RWPE1 (cell line): ENCODE measurements at regions not wholly inside any gene's neighbourhood (a gene's known extent, or its start where the extent isn't known, plus 50 kb on each side); places are given as distances from the start of the nearest gene placed in this dataset.
A peak's percentile ranks its signal among the peaks of the same experiment; 100 is the strongest.

Source experiments
- CTCF ChIA-PET: fragments of 350-600 bp; sonication (Branson Sonifier 250); formaldehyde crosslinking; extraction: SDS; loops from one replicate; lab custom pipeline; 2021; lab: Yijun Ruan, JAX
- POLR2A ChIA-PET: fragments of 400-600 bp; formaldehyde crosslinking; extraction: SDS; loops from one replicate; lab custom pipeline; 2020; ENCODE audit warnings: antibody characterized with exemption; ENCODE audit not compliant: low non-redundant PET; lab: Yijun Ruan, JAX
- DNase-seq: peaks from one replicate; pipeline ENCODE4 v3.0.0; 2012; ENCODE audit warnings: low spot score
- H3K27ac ChIP-seq: fragments of 450-650 bp; 2 replicates; pipeline ENCODE4 v1.5.1; 2017
- CTCF ChIP-seq: fragments of 450-650 bp; conservative IDR thresholded peaks from 2 replicates; pipeline ENCODE4 v1.5.1; 2017; ENCODE audit warnings: low read depth, mild to moderate bottlenecking

- CTCF ChIA-PET = no interaction called here
- no peak for TF ChIP-seq CTCF
- POLR2A ChIA-PET = no interaction called here
These were observed 90.1 kb downstream of the DRD1 start for GRCh38 chr5:175353926-175354325.

GRCh38 chr5:175351897-175352590 lies 91.9 kb downstream of the DRD1 start:
- POLR2A ChIA-PET = no interaction called here
- H3K27ac ChIP-seq = no peak overlapping the region
- no peak for TF ChIP-seq CTCF
- no peak for DNase-seq
- CTCF ChIA-PET = no interaction called here

More at GRCh38 chr5:175353926-175354325, 90.1 kb downstream of the DRD1 start:
- DNase-seq = no peak
- H3K27ac ChIP-seq = no peak overlapping the region

- POLR2A ChIA-PET = no interaction called here
- H3K27ac ChIP-seq = no peak overlapping the region
- DNase-seq = no peak
- CTCF ChIA-PET = interaction anchor here (0.6 kb wide), 1 partner anchor 88 kb away, joined by 6 read pairs; no protein-coding TSS in a partner anchor
- TF ChIP-seq CTCF = no peak
These were observed 92.9 kb downstream of the DRD1 start for GRCh38 chr5:175351126-175351525.

GRCh38 chr5:175347931-175348330 lies 96.1 kb downstream of the DRD1 start:
- ChIA-PET POLR2A (no interaction called here), CTCF (no interaction called here)
- no peak overlapping the region for H3K27ac ChIP-seq
- no peak for TF ChIP-seq CTCF
- DNase-seq = no peak

GRCh38 chr5:175347027-175347426 lies 97.0 kb downstream of the DRD1 start:
- TF ChIP-seq CTCF = no peak
- ChIA-PET CTCF (no interaction called here), POLR2A (no interaction called here)
- peak; percentile 82 for DNase-seq
- no peak overlapping the region for H3K27ac ChIP-seq

- ChIA-PET POLR2A (no interaction called here), CTCF (interaction anchor here (0.9 kb wide), 1 partner anchor 120 kb away, joined by 3 read pairs; no protein-coding TSS in a partner anchor)
- peak overlapping the region; percentile 31; the same call in 1 of the 2 replicates for H3K27ac ChIP-seq
- TF ChIP-seq CTCF = no peak
- DNase-seq = peak; percentile 51
These were observed 99.4 kb downstream of the DRD1 start for GRCh38 chr5:175344331-175345195.
